HG03280 (cell line): ENCODE measurements at regions not wholly inside any gene's neighbourhood (a gene's known extent, or its start where the extent isn't known, plus 50 kb on each side); places are given as distances from the start of the nearest gene placed in this dataset.

Source experiments
- ATAC-seq: cut with Tn5 transposase; IDR thresholded peaks from one replicate; pipeline ENCODE4 v1.9.1; 2021; ENCODE audit warnings: mild to moderate bottlenecking, moderate library complexity; ENCODE audit not compliant: unreplicated experiment

- no peak for ATAC-seq
These were observed 222.7 kb upstream of the CIBAR2 start for GRCh38 chr16:85334718-85335583.

- ATAC-seq = no peak
These were observed 223.6 kb upstream of the CIBAR2 start for GRCh38 chr16:85335584-85336491.

GRCh38 chr16:85337910-85338637 lies 225.8 kb upstream of the CIBAR2 start:
- ATAC-seq = no peak

- ATAC-seq = no peak
These were observed 226.3 kb upstream of the CIBAR2 start for GRCh38 chr16:85338638-85338982.

GRCh38 chr16:85338989-85339685 lies 226.9 kb upstream of the CIBAR2 start:
- ATAC-seq = no peak

- ATAC-seq = no peak
These were observed 229.9 kb upstream of the CIBAR2 start for GRCh38 chr16:85341972-85342695.

GRCh38 chr16:85344502-85345128 lies 232.3 kb upstream of the CIBAR2 start:
- ATAC-seq = no peak

- no peak for ATAC-seq
These were observed 232.9 kb upstream of the CIBAR2 start for GRCh38 chr16:85345129-85345639.

- no peak for ATAC-seq
These were observed 234.3 kb upstream of the CIBAR2 start for GRCh38 chr16:85346404-85347212.

GRCh38 chr16:85347213-85347591 lies 234.9 kb upstream of the CIBAR2 start:
- ATAC-seq = no peak

- ATAC-seq = no peak
These were observed 236.0 kb upstream of the CIBAR2 start for GRCh38 chr16:85348065-85348840.

GRCh38 chr16:85348911-85349334 lies 236.7 kb upstream of the CIBAR2 start:
- no peak for ATAC-seq

- ATAC-seq = no peak
These were observed 237.3 kb upstream of the CIBAR2 start for GRCh38 chr16:85349365-85350145.

- no peak for ATAC-seq
These were observed 238.0 kb upstream of the CIBAR2 start for GRCh38 chr16:85350146-85350728.

GRCh38 chr16:85350973-85351372 lies 238.7 kb upstream of the CIBAR2 start:
- no peak for ATAC-seq

- ATAC-seq = no peak
These were observed 240.7 kb upstream of the CIBAR2 start for GRCh38 chr16:85353013-85353412.
